GM19025 (cell line): ENCODE measurements at regions not wholly inside any gene's neighbourhood (a gene's known extent, or its start where the extent isn't known, plus 50 kb on each side); places are given as distances from the start of the nearest gene placed in this dataset.

ENCODE experiments used
- ATAC-seq: cut with Tn5 transposase; IDR thresholded peaks from one replicate; pipeline ENCODE4 v1.9.1; 2021; ENCODE audit warnings: mild to moderate bottlenecking, low read depth, moderate library complexity; ENCODE audit not compliant: unreplicated experiment

GRCh38 chr12:65649126-65649525, 175.2 kb upstream of the HMGA2 start:
- ATAC-seq = no peak

GRCh38 chr12:65651060-65651459, 173.2 kb upstream of the HMGA2 start:
- no peak for ATAC-seq

GRCh38 chr12:65653321-65653720, 171.0 kb upstream of the HMGA2 start:
- no peak for ATAC-seq

GRCh38 chr12:65653946-65654629, 170.2 kb upstream of the HMGA2 start:
- no peak for ATAC-seq

GRCh38 chr12:65655074-65655493, 169.2 kb upstream of the HMGA2 start:
- ATAC-seq = no peak

GRCh38 chr12:65656156-65656882, 168.0 kb upstream of the HMGA2 start:
- no peak for ATAC-seq

GRCh38 chr12:65656891-65657351, 167.4 kb upstream of the HMGA2 start:
- ATAC-seq = no peak

GRCh38 chr12:65657635-65658034, 166.6 kb upstream of the HMGA2 start:
- no peak for ATAC-seq

GRCh38 chr12:65658360-65658759, 165.9 kb upstream of the HMGA2 start:
- no peak for ATAC-seq

- ATAC-seq = no peak
Observed at GRCh38 chr12:65659681-65660080, 164.6 kb upstream of the HMGA2 start.

GRCh38 chr12:65660096-65660495, 164.2 kb upstream of the HMGA2 start:
- no peak for ATAC-seq

- ATAC-seq = no peak
Observed at GRCh38 chr12:65660836-65661235, 163.4 kb upstream of the HMGA2 start.

GRCh38 chr12:65662590-65662989, 161.7 kb upstream of the HMGA2 start:
- no peak for ATAC-seq

GRCh38 chr12:65663097-65663496, 161.2 kb upstream of the HMGA2 start:
- ATAC-seq = no peak

- no peak for ATAC-seq
Observed at GRCh38 chr12:65663648-65664047, 160.6 kb upstream of the HMGA2 start.

GRCh38 chr12:65664715-65665250, 159.5 kb upstream of the HMGA2 start:
- ATAC-seq = no peak

- ATAC-seq = no peak
Observed at GRCh38 chr12:65665817-65666216, 158.5 kb upstream of the HMGA2 start.

GRCh38 chr12:65666876-65667275, 157.4 kb upstream of the HMGA2 start:
- ATAC-seq = no peak

- no peak for ATAC-seq
Observed at GRCh38 chr12:65667932-65668331, 156.4 kb upstream of the HMGA2 start.

GRCh38 chr12:65668981-65669695, 155.1 kb upstream of the HMGA2 start:
- no peak for ATAC-seq

- no peak for ATAC-seq
Observed at GRCh38 chr12:65670775-65671174, 153.5 kb upstream of the HMGA2 start.
